ENCODE measurements at regions not wholly inside any gene's neighbourhood (a gene's known extent, or its start where the extent isn't known, plus 50 kb on each side); places are given as distances from the start of the nearest gene placed in this dataset.

DNA sequence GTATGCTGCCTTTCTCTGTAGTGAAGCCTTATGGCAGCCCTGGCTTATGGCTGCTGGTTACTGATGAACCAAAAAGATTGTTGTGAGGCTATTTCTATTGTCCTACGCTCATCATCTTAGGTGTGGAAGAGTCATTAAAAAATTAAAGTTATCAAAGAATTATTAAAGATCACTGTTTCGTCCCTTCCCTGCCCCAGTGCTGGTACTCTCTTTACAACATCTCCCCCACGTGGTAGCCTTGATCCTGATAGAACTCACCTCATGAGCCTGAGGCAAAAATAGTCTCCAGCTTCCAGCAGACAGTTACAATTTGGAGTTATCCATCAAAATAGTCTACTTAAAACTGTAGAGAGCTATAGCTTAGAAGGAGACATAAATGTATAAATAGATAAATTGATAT is 201.5 kb downstream of the S1PR1 start:
- intact Hi-C loops (cut with micrococcal nuclease; ENCODE audit: unreplicated experiment): no loop called here
- POLR2A ChIA-PET: no interaction called here
- Histone ChIP-seq H3K27me3 (ENCODE audit: control insufficient read depth, insufficient read depth, low read length) (no peaks in the 10 kb centered on the region), H3K9me3 (ENCODE audit: control insufficient read depth, insufficient read depth, low read depth, low read length) (no peaks in the 10 kb centered on the region), H3K36me3 (ENCODE audit: control insufficient read depth, insufficient read depth, low read length) (no peaks in the 10 kb centered on the region), H3K4me3 (ENCODE audit: low read depth in 2 of 2, low read length in 2 of 2) (no peak overlapping the region), H3K4me1 (ENCODE audit: control insufficient read depth, insufficient read depth, low read length) (no peaks in the 10 kb centered on the region), H3K27ac (ENCODE audit: low read length) (no peak overlapping the region)
- CTCF ChIA-PET: interaction anchor here (0.7 kb wide), 1 partner anchor 121 kb away, joined by 4 read pairs; no protein-coding TSS in a partner anchor
- TF ChIP-seq POLR2AphosphoS5 (IDR thresholded peaks at IDR 0.05; ENCODE audit: low read depth, low read length) (no peak), TCF7L2 (IDR thresholded peaks at IDR 0.05; ENCODE audit: low read depth, low read length) (no peak), SIN3A (IDR thresholded peaks at IDR 0.05; ENCODE audit: borderline replicate concordance, insufficient read depth, low read depth, low read length) (no peak)
- TF ChIP-seq, protein P1, sequence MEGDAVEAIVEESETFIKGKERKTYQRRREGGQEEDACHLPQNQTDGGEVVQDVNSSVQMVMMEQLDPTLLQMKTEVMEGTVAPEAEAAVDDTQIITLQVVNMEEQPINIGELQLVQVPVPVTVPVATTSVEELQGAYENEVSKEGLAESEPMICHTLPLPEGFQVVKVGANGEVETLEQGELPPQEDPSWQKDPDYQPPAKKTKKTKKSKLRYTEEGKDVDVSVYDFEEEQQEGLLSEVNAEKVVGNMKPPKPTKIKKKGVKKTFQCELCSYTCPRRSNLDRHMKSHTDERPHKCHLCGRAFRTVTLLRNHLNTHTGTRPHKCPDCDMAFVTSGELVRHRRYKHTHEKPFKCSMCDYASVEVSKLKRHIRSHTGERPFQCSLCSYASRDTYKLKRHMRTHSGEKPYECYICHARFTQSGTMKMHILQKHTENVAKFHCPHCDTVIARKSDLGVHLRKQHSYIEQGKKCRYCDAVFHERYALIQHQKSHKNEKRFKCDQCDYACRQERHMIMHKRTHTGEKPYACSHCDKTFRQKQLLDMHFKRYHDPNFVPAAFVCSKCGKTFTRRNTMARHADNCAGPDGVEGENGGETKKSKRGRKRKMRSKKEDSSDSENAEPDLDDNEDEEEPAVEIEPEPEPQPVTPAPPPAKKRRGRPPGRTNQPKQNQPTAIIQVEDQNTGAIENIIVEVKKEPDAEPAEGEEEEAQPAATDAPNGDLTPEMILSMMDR (IDR thresholded peaks at IDR 0.05): no peak
- TF ChIP-seq, protein P2, sequence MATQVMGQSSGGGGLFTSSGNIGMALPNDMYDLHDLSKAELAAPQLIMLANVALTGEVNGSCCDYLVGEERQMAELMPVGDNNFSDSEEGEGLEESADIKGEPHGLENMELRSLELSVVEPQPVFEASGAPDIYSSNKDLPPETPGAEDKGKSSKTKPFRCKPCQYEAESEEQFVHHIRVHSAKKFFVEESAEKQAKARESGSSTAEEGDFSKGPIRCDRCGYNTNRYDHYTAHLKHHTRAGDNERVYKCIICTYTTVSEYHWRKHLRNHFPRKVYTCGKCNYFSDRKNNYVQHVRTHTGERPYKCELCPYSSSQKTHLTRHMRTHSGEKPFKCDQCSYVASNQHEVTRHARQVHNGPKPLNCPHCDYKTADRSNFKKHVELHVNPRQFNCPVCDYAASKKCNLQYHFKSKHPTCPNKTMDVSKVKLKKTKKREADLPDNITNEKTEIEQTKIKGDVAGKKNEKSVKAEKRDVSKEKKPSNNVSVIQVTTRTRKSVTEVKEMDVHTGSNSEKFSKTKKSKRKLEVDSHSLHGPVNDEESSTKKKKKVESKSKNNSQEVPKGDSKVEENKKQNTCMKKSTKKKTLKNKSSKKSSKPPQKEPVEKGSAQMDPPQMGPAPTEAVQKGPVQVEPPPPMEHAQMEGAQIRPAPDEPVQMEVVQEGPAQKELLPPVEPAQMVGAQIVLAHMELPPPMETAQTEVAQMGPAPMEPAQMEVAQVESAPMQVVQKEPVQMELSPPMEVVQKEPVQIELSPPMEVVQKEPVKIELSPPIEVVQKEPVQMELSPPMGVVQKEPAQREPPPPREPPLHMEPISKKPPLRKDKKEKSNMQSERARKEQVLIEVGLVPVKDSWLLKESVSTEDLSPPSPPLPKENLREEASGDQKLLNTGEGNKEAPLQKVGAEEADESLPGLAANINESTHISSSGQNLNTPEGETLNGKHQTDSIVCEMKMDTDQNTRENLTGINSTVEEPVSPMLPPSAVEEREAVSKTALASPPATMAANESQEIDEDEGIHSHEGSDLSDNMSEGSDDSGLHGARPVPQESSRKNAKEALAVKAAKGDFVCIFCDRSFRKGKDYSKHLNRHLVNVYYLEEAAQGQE (IDR thresholded peaks at IDR 0.05; ENCODE audit: insufficient read depth in 1 of 2, low read depth in 2 of 2, low read length in 1 of 2): no peak
- DNase-seq (ENCODE audit: low read depth, low spot score): peak; percentile 2
- in situ Hi-C loops (cut with HindIII; ENCODE audit: low pct_unique_long_range_greater_than_20kb, low sequenced_read_pairs): no loop called here
- ATAC-seq: no peak
- no TSS peak for BruUV-seq (replicated peaks)

DNA sequence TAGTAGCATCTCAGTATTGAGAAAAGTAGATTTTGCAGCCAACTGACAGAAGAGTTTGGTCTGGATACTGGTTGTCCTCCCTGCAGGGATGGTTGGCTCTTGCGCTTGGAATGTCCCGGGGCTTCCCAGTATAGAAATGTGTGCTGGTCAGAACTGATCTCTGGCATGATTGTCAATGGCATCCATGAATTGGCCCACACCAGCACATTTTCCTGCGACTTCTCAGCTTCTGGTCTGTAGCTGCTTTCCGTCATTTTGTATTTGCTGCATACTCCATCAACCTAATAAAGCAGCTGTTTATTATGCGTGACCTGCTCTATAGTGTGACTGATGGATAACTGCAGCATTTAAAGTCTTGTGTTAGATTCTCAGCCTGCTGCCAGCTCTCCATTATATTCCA is 203.7 kb downstream of the S1PR1 start:
- intact Hi-C loops (cut with micrococcal nuclease; ENCODE audit: unreplicated experiment): no loop called here

More for the DNA sequence above, 203.7 kb downstream of the S1PR1 start:
- Histone ChIP-seq H3K4me3 (ENCODE audit: low read depth in 2 of 2, low read length in 2 of 2) (no peak overlapping the region), H3K36me3 (ENCODE audit: control insufficient read depth, insufficient read depth, low read length) (no peaks in the 10 kb centered on the region), H3K27me3 (ENCODE audit: control insufficient read depth, insufficient read depth, low read length) (no peaks in the 10 kb centered on the region), H3K4me1 (ENCODE audit: control insufficient read depth, insufficient read depth, low read length) (no peaks in the 10 kb centered on the region), H3K27ac (ENCODE audit: low read length) (no peak overlapping the region), H3K9me3 (ENCODE audit: control insufficient read depth, insufficient read depth, low read depth, low read length) (no peaks in the 10 kb centered on the region)
- in situ Hi-C loops (cut with HindIII; ENCODE audit: low pct_unique_long_range_greater_than_20kb, low sequenced_read_pairs): no loop called here
- no peak for DNase-seq (ENCODE audit: low read depth, low spot score)
- ChIA-PET POLR2A (no interaction called here), CTCF (no interaction called here)
- ATAC-seq: no peak
- TF ChIP-seq, protein P2 (IDR thresholded peaks at IDR 0.05; ENCODE audit: insufficient read depth in 1 of 2, low read depth in 2 of 2, low read length in 1 of 2): no peak
- no peak for TF ChIP-seq POLR2AphosphoS5 (IDR thresholded peaks at IDR 0.05; ENCODE audit: low read depth, low read length)
- TF ChIP-seq TCF7L2 (IDR thresholded peaks at IDR 0.05; ENCODE audit: low read depth, low read length): no peak
- TF ChIP-seq, protein P1 (IDR thresholded peaks at IDR 0.05): no peak
- TF ChIP-seq SIN3A (IDR thresholded peaks at IDR 0.05; ENCODE audit: borderline replicate concordance, insufficient read depth, low read depth, low read length): no peak
- BruUV-seq (replicated peaks): no TSS peak

All from Panc1 (cell line).